ENCODE measurements at regions not wholly inside any gene's neighbourhood (a gene's known extent, or its start where the extent isn't known, plus 50 kb on each side); places are given as distances from the start of the nearest gene placed in this dataset.
"Not testable (repeated sequence)": the region's sequence is repeated elsewhere in the genome, so short reads cannot be mapped to it uniquely, and the experiment has no call there.

DNA sequence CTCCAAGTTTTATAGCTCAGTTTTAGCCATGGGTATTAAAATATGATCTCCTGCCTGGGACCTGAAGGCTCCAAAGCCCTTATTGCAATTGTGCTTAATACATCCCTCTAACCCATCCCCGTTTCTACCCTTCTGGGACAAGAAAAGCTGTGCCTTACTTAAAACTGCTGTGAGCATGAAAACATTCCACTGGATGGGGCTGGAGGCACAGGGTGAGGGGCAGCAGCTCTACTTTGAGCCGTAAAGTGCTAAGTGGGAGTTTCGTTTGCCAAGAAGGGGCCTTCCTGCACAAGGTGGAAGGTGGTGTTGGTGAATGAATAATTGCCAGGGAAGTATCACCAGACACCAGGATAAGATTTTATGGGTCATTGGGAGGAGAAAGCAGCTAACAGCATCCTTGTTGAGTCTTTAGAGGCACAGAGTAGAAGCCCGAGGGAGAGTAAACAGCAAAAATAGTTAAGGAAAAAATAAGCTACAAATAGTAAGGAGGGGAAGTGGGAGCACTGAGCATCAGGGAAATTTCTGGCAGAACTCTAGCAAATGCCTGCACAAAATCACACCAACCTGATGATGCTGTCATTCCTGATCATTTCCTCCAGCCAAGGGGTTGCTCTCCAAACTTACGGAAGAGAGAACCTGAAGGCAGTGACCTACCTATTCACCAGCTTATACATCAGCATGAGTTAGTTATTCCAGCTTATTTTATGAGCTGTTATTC lies 218.4 kb downstream of the MREG start:
- DNase-seq (ENCODE audit: low spot score): peak; percentile 29

DNA sequence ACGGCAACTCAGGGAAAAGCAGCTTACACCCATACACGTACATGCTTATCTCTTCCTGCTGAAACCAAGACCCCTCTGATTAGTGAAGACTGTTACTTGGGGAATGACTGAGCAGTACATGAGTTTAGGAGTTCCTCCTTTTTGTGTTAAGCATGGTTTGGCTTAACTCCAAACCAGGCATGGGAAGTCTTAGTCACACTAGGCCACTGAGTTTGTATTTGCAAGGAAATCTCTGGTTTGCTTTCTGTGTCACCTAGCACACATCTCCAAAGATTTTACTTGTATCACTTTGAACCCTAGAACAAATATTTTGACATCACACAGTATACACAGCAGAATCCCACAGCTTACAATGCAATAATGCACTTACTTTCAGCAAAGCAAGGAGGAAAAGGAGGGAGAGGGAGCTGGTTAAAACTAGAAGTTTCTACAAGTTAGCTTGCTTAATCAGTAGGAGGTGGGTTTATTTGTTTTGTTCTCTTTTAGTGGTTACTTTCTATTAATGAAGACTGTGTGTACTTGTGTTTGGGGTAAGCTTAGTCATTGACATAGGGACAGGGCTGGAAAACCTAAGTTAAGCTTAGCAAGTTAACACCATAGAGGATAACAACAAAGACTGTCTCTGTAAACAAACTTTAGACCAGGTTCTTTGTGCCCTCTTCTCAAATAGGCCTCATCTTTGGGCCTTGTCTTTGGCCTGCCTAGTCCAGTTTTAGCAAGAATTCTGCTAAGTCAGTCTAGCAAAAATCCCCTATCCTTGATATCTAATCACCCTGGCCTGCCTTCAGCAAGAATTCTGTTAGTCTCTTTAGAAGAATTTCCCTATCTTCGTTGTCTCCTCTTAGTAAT lies 219.4 kb downstream of the MREG start:
- DNase-seq (ENCODE audit: low spot score): no peak

DNA sequence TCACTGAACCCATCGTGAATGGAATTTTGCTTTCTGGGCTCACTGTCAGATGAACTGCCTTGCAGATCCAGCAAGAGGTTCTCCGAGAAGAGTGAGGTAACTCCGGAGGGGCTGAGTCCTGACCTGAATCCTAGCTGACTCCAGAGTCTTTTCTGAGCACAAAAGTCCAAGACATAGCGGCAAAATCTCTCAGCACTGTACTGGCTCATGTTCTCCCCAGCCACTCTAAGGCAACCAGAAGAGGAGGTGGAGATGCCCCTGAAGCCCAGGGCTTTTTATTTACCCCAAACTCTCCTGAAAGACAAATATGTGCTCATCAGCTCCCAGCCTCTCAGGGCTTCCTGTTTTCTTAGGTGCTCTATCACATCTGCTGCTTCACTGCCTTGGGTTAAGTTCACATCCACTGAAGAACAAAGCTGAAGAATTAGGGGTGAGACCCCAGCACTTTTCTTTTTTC lies 221.8 kb downstream of the MREG start:
- no peak for DNase-seq (ENCODE audit: low spot score)

DNA sequence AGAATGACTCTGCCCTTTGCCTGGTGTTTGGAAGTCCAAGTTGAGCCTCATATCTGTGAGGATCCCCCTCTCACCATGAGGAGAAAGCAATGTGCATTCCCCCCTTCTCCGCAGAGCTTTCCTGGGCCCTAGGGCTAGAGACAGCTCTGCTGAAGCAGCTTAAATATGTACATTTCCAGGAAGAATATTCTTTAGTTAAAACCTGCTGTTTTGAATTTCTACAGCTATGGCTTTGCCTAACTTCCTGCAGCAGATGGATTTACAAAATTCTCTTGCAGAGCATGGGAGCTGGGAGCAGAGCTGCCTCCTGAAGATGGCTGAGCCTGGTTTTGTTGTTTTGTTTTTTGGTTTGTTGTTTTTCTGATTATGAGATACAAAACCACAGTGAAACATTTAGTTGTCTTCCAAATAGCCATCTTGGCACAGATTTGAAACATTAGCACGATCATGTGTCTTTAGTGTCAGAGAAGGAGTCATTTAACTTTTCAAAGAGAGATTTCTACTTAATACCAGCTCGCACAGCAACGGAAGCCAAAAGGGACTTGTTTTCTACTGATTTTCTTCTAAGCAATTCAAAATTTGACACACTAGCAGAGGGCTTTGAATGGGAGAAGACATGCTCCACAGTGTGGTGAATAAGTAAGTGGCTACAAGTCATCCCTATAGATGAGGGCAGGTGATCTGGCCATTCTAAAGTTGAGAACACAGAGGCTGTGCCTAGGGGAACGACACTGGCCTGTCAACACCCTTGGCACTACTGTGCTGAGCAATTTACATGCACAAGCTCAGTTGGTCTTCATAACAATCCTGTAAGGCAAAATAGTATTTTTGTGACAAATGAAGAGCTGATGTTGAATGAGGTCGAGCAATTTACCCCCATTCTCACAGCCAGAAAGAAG lies 222.6 kb downstream of the MREG start:
- no peak for DNase-seq (ENCODE audit: low spot score)

DNA sequence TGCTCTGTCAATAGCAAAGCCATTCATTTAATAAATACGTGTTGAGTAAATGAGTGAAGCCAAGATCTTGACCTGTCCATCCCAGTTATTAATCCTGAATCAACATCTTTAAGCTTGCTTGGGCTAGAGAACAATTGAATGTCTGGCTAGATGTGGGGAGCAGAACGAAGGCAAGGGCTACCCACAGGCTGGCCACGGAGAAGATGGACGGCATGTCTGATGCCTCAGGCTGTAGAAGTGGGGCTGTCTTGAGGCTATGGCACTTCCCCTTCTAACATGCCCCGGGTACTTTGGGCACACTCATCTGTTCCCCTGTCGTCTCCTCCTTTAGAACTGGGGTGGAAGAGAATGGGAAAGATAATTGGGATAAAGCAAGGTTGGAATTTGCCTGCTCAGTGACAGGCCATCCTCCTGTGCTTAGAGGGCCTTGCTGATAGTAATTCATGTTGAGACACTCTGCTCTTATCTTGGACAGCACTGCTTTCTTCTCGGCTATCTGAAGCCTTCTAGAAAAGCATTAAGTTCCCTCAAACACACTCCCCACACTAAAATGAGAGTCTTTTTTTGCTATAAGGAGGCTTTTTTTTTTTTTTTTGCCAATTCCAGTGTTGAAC lies 225.7 kb downstream of the MREG start:
- DNase-seq (ENCODE audit: low spot score): no peak

DNA sequence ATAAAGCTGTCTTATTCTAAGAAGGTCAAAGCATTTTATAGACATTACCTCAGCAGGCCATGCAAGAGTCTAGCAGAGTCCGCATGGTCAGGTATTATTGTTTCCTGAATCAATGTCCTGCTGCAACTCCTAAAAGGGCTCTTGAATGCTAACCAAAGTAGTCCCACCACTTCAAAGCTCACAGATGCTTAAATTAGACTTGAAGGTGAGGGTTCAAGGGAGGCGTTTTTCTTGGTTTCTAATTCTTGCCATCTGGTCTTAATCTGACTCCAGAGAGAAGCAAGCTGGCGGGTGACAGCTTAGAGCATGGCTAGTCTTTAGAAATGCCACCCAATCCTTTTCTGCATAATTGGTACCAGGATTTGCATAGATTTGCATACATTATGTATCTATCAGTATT lies 226.3 kb downstream of the MREG start:
- no peak for DNase-seq (ENCODE audit: low spot score)

DNA sequence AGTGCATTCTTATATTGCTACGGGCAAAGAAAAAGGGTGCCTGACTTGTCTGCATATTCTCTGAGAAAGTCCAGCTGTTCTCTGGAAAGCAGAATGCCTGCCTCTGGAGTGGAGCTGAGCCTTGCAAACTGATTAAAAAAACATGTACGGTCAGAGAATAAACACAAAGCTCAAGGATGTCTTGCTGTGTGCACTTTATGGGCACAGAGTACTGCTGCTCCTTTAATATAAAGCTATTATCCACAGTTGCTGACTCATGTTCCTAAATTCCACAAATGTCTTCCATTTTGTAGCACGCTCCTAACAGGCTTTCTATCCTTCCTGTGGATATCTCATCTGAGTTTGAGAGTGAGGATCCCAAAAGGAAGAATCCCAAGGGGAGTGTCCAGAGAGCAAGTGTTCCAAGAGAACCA lies 229.0 kb downstream of the MREG start:
- no peak for DNase-seq (ENCODE audit: low spot score)

DNA sequence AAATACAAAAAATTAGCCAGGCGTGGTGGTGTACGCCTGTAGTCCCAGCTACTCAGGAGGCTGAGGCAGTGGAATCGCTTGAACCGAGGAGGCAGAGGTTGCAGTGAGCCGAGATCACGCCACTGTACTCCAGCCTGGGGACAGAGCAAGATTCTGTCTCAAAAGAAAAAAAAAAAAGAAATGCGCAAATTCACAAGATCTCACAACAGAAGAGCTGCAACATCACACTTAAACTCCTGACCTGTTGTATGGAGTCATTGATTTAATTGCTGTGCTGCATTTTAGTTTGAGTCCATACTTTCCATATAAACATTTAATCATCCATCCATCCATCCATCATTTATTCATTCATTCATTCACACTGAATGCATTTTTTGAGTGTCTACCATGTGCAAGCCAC lies 229.7 kb downstream of the MREG start:
- not testable (repeated sequence) for DNase-seq (ENCODE audit: low spot score)

DNA sequence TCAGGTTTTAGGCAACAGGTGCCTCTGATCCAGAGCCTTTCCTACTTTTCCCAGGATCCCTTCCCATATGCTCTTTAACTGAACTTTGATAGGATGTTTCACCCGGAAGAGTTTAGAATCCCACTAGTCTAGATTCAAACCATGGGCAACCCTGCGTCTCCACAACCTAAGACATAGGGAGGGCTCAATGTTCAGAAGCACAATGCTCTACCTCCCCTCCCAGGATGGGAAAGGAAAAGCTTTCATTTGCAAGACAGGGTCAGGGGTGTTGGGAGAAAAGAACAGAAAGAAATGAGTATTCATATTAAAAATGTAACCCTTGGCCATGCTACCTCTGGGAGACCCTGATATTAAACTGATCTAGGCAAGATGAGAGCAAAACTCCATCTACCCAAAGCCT lies 230.4 kb downstream of the MREG start:
- no peak for DNase-seq (ENCODE audit: low spot score)

DNA sequence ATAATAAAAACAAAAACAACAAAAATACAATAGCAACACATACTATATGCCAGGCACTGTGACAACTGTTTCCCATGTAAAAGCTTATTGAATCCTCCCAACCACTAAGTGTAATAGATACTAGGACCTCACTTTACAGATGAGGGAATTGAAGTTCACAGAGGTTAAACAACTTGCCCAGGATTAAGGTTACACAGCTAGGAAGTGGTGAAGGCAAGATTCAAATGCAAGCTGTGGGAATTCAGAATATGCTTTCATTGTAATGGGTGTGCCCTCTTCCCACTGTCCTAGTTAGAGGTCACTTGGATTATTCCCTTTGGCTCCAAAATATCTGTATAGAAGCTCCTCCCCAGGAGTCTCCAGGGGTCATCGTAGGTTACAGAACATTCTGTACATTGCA lies 231.1 kb downstream of the MREG start:
- DNase-seq (ENCODE audit: low spot score): no peak

DNA sequence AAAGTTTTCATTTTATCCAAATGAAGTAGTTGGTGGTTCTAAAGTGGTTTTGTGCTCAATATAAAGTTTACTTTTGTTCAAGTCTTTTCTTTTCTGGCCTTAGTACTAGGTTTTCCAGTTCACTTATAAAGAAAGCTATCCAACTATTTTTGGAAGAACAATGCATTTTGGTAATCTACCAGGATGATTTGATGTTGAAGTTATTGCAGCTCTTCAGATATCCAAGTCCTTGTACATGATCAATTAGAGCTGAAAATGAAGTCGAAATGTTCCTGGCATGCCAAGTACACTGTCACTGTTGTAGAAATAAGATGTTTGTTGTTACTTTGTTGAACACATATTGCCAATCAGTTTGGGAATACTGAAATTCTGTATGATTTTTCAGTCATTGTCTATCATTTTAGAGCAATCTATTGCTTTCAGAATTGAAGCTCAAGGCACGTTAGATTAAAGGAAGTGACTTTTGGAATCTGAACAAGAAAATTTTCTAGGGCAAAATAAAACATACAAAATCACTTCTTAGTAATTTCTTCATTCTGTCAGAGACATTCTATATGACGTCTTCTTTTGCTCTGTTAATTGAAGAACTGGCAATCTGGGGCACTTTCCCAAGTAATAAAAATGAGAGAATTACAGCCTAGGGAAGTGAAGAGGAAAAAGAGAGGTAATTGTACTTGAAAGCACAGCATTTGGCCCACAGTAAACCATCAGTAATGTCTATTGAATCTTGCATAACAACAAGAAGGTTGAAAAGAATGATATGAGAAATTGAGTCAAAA lies 232.3 kb downstream of the MREG start:
- DNase-seq (ENCODE audit: low spot score): no peak

DNA sequence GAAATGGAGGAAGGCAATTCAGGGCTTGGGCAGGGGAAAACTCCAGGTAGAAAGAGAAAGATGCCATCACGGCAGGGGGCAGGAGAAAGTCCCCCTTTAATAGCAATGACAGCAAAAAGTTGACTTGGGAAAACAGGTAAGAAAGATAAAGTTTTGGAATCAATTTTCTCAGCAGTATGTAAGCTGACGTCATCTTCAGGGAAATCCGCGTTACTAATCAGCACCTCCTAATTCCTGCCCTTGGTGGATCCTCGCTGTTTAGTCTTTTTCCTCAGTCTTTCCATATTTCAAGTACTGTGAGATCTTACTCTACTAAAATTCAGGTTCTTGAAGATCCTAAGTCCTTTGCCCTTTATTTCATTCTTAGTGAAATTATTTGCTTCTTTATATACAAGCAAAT lies 233.0 kb downstream of the MREG start:
- no peak for DNase-seq (ENCODE audit: low spot score)

DNA sequence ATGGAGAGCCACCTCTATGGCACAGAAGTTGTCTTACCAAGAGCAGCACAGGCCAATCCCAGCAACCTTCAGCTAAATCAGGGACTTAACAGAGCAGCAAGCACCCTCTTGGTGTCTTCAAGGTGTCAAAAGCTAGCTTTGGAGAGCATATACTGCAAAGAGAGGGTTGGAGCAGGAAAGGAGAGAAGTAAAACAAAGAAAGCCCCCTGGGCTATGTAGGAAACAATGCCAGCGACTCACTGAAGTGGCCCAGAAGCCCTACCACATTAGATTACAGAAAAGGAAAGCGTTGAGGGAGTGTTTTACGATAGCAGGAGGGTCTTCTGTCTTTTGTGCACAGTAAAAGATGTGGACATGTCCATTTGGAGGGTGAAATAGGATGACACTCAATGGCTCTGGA lies 233.4 kb downstream of the MREG start:
- DNase-seq (ENCODE audit: low spot score): no peak

DNA sequence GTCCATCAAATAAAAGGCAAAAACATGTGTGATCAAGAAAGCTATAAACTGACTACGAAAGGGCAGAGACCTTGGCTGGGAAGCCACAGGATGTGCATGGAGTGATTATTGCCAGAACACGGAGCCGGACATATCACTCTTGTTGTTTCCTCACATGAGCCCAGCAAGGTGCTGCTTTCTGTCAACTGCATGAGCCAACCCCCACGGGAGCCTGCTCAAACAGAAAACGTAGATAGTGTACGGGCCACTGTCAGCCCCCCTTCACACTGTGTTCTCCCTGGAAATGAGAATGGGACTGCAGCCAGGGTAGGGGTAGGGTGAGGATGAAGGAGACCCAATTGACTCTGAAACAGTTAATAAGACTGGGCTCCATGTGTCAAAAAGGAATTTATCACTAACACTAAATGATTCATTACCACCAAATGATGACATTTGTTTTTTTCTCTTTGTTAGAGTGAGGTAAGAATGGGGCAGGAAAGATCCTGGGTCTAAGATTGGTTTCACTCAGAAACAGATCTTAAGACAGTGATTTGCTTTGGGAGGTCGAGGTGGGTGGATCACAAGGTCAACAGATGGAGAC lies 235.8 kb downstream of the MREG start:
- DNase-seq (ENCODE audit: low spot score): no peak

DNA sequence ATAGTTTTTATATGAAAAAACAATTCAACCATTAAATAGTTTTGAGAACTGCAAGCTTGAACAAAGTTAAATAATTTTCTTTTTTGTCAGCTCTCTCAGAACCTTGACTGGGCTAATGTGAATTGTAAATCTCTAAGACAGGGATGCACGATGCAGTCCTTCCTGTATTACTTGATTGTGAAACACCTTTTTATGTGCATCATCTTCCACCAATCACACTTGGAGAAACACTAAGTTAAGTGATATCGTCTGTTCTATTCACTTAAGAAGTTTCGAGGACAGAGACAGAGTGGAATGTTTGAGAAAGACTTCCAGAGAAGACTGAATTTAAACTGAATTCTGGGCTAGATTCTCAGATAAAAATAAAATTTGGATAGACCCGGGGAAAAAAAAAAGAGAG lies 238.2 kb downstream of the MREG start:
- DNase-seq (ENCODE audit: low spot score): no peak

DNA sequence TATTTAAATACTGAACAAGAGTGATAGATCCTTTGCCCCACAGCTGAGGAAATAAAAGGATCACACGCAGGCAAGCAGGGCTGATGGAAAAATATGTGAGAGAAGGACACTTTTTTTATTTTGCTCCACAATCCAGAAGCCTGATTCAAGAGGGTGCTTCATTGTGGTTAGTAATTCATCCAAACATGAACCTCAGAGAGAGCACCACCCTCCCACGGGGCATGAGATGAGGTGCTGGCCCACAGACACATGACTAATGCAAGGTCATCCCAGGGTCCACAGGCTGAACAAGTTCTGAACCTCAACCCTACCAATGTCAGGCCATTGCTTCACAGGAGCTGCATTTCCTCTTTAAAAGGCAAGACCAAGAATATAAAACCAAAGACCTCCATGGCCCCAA lies 239.6 kb downstream of the MREG start:
- no peak for DNase-seq (ENCODE audit: low spot score)

DNA sequence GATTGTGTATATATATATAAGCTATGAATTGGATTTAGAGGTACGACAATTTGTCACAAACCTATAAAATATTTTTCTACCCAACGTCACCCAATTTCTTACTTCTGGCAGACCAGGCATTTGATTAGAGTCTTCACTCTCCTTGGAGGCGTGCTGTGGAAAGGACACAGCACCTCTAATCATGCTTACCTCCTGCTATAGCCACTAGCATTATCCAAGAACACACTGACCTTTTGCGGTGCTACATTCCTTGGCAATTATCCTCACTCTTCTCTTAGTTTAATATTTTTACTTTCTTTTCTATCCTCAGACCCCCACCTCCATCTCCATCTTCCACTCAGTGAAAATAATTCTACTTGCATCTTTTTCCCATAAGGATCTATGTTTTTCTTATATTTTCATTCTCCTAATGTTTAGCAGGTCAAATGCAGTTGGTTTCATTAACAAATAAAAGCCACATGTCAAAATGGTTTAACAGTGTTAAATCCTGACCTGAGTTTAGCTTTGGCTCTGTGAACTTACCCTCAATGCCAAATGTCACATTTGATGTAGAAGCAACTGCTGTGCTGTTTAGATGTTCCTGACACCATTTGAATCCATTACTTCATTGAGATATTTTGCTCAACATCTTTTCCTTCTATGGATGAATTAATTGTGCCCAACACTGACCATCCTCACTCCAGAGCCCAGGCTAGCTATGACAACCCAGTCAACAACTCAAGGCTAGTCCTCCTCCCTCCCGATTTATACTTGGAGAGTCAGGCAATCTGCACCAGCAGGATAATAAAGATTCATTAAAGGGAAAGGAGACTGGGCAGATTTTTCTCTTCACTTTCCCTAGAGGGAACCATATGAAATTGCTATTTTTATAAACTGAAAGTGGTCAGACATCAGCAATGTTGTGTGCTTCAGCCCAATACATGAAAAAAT lies 240.5 kb downstream of the MREG start:
- DNase-seq (ENCODE audit: low spot score): no peak

DNA sequence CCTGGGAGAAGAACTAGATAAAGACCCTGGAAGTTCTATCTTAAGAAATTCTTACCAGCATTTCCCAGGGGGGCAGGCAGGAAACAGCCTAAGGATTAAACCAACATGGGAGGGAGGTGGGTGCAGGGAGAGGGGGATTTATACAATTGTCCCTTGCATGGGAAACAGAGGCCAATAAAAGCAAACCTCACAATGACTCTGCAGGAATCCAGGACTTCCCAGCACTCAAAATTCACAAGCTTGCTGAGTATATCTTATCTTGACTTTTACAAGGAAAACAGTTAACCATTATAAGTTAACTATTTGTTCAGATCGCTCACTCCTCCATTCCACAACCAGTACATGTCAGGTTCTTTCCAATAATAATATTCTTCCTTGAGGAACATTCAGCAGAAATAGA lies 241.3 kb downstream of the MREG start:
- DNase-seq (ENCODE audit: low spot score): no peak

DNA sequence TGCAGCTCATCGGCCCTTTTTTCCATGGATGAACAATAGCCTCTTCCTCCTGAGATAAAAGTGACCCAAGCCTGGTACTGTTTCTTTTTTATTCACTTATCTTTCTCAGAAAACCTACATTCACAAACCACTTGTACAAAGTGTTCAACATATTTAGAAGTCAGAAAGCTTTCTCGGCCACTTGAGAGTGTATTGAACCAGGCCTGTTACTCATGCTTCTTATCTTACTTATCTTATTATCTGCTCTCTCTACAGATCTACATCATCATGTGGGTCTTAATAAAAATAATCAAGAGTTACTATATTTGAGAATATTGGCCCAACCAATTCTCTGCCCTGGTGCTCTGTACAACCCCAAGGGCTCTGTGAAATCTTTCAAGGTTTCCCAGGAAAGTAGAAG lies 242.1 kb downstream of the MREG start:
- no peak for DNase-seq (ENCODE audit: low spot score)

DNA sequence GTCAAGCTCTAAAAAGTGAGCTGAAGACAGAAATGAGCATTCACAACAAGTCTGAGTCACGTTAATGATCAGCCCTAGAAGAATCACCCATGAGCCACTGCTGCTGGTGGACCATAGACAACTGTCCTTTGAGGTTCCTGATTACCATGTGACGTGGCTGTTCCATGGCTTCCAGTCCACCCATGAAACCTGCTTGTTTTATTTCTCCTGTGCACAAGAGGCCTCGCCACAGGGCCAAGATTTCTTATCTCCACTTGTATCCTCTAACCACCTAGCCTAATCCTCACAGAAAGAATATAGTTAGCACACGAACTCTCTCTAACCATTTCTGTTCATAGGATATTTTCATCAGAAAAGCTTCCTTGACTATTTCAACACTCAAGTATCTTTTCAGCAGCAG lies 242.7 kb downstream of the MREG start:
- DNase-seq (ENCODE audit: low spot score): no peak

Data from iPS-NIHi11 (cell line).